Erythroblast (primary cell): ENCODE measurements at regions not wholly inside any gene's neighbourhood (a gene's known extent, or its start where the extent isn't known, plus 50 kb on each side); places are given as distances from the start of the nearest gene placed in this dataset.

Experiments
- GATA1 ChIP-seq: IDR thresholded peaks from 2 replicates; pipeline ENCODE4 v1.6.1; 2011; ENCODE audit warnings: low read depth, mild to moderate bottlenecking, control low read depth, low read length, moderate library complexity
- POLR2A ChIP-seq: IDR thresholded peaks from 2 replicates; pipeline ENCODE4 v1.6.1; 2011; ENCODE audit warnings: mild to moderate bottlenecking, low read length

GRCh38 chr4:176406736-176407135, 87.0 kb downstream of the SPCS3 start:
- TF ChIP-seq POLR2A (no peak), GATA1 (no peak)
